Stimulated activated CD8-positive, alpha-beta memory T cell treated with anti-CD3 and anti-CD28 coated beads, Interleukin-7, amount 100 ng/mL, for 4 hours (primary cell): ENCODE measurements at regions not wholly inside any gene's neighbourhood (a gene's known extent, or its start where the extent isn't known, plus 50 kb on each side); places are given as distances from the start of the nearest gene placed in this dataset.

Experiments
- DNase-seq, 2 donors: peaks; one replicate each; pipeline ENCODE4 v3.0.0-alpha.2; 2020; ENCODE audit warnings: low read depth in 2 of 2

GRCh38 chr5:40284863-40285262 is 394.9 kb upstream of the PTGER4 start:
- no peak for DNase-seq

GRCh38 chr5:40278881-40279280 is 400.8 kb upstream of the PTGER4 start:
- DNase-seq = no peak

- DNase-seq = no peak
Observed at GRCh38 chr5:40277161-40277906, 402.4 kb upstream of the PTGER4 start.

- DNase-seq = no peak
Observed at GRCh38 chr5:40276426-40277102, 403.2 kb upstream of the PTGER4 start.

GRCh38 chr5:40274568-40274967 is 405.1 kb upstream of the PTGER4 start:
- no peak for DNase-seq

GRCh38 chr5:40273936-40274335 is 405.8 kb upstream of the PTGER4 start:
- no peak for DNase-seq

GRCh38 chr5:40271476-40271875 is 408.2 kb upstream of the PTGER4 start:
- DNase-seq = no peak

GRCh38 chr5:40270274-40270845 is 409.4 kb upstream of the PTGER4 start:
- DNase-seq = no peak

- DNase-seq = no peak
Observed at GRCh38 chr5:40268088-40268487, 411.6 kb upstream of the PTGER4 start.

- DNase-seq = no peak
Observed at GRCh38 chr5:40266952-40267351, 412.8 kb upstream of the PTGER4 start.

- DNase-seq = no peak
Observed at GRCh38 chr5:40261984-40262383, 417.7 kb upstream of the PTGER4 start.

- DNase-seq = no peak
Observed at GRCh38 chr5:40260361-40260760, 419.4 kb upstream of the PTGER4 start.

- DNase-seq = no peak
Observed at GRCh38 chr5:40258222-40258621, 421.5 kb upstream of the PTGER4 start.

- no peak for DNase-seq
Observed at GRCh38 chr5:40240671-40241070, 439.0 kb upstream of the PTGER4 start.

GRCh38 chr5:40240111-40240510 is 439.6 kb upstream of the PTGER4 start:
- peak in 1 of 2 donors; percentile 19 for DNase-seq

- DNase-seq = no peak
Observed at GRCh38 chr5:40238066-40238745, 441.5 kb upstream of the PTGER4 start.

GRCh38 chr5:40235471-40236400 is 444.0 kb upstream of the PTGER4 start:
- no peak for DNase-seq

- DNase-seq = no peak
Observed at GRCh38 chr5:40233268-40233667, 446.4 kb upstream of the PTGER4 start.

- DNase-seq = no peak
Observed at GRCh38 chr5:40227931-40228330, 451.8 kb upstream of the PTGER4 start.

GRCh38 chr5:40227366-40227765 is 452.3 kb upstream of the PTGER4 start:
- no peak for DNase-seq

GRCh38 chr5:40226906-40227305 is 452.8 kb upstream of the PTGER4 start:
- no peak for DNase-seq
